ENCODE measurements at regions not wholly inside any gene's neighbourhood (a gene's known extent, or its start where the extent isn't known, plus 50 kb on each side); places are given as distances from the start of the nearest gene placed in this dataset.

DNA sequence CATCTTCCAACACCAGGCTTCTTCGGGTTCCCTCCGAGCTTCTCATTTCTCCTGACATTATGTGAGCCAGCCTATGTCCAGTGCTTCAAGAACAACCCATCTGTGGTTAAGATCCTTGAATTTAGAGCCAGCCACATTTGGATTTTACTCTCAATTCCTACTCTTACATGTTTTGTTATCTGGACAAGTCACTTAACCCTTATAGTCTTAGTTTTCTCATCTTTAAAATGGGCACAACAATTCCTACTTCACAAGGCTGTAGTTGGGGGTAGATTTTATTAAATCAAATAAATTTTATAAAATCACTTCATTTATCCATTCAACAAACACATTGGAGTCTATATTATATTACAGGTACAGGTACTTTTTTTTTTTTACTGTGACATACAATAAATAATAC lies 105.5 kb upstream of the SLC38A2 start:
- TF ChIP-seq, protein P1, sequence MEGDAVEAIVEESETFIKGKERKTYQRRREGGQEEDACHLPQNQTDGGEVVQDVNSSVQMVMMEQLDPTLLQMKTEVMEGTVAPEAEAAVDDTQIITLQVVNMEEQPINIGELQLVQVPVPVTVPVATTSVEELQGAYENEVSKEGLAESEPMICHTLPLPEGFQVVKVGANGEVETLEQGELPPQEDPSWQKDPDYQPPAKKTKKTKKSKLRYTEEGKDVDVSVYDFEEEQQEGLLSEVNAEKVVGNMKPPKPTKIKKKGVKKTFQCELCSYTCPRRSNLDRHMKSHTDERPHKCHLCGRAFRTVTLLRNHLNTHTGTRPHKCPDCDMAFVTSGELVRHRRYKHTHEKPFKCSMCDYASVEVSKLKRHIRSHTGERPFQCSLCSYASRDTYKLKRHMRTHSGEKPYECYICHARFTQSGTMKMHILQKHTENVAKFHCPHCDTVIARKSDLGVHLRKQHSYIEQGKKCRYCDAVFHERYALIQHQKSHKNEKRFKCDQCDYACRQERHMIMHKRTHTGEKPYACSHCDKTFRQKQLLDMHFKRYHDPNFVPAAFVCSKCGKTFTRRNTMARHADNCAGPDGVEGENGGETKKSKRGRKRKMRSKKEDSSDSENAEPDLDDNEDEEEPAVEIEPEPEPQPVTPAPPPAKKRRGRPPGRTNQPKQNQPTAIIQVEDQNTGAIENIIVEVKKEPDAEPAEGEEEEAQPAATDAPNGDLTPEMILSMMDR (conservative IDR thresholded peaks at IDR 0.05; ENCODE audit: low read depth, low read length): no peak
- no peak for TF ChIP-seq EZH2 (IDR thresholded peaks at IDR 0.05; ENCODE audit: low read length, unreplicated experiment)

Measured in PC-3 (cell line).